AG04449 (cell line): ENCODE measurements at regions not wholly inside any gene's neighbourhood (a gene's known extent, or its start where the extent isn't known, plus 50 kb on each side); places are given as distances from the start of the nearest gene placed in this dataset.

Experiments
- CTCF ChIA-PET: fragments of 350-600 bp; formaldehyde crosslinking; extraction: SDS; loops from one replicate; lab custom pipeline; 2021; ENCODE audit warnings: antibody characterized with exemption; lab: Yijun Ruan, JAX
- POLR2A ChIA-PET: fragments of 400-600, 350-600 bp; formaldehyde crosslinking; extraction: SDS; loops from one replicate; lab custom pipeline; 2020; ENCODE audit warnings: antibody characterized with exemption, inconsistent platforms; lab: Yijun Ruan, JAX
- DNase-seq: peaks from one replicate; pipeline ENCODE4 v3.0.0-alpha.2; 2010; ENCODE audit warnings: low read depth, low spot score
- H3K4me3 ChIP-seq: 2 replicates; pipeline ENCODE4 v1.5.1; 2011; ENCODE audit warnings: low read depth, mild to moderate bottlenecking, control low read depth, low read length
- CTCF ChIP-seq: IDR thresholded peaks from one replicate; pipeline ENCODE4 v1.5.1; 2011; ENCODE audit warnings: mild to moderate bottlenecking, moderate library complexity, low read length, control low read depth, inconsistent platforms; ENCODE audit not compliant: insufficient read depth; ENCODE audit errors: missing control alignments

DNA sequence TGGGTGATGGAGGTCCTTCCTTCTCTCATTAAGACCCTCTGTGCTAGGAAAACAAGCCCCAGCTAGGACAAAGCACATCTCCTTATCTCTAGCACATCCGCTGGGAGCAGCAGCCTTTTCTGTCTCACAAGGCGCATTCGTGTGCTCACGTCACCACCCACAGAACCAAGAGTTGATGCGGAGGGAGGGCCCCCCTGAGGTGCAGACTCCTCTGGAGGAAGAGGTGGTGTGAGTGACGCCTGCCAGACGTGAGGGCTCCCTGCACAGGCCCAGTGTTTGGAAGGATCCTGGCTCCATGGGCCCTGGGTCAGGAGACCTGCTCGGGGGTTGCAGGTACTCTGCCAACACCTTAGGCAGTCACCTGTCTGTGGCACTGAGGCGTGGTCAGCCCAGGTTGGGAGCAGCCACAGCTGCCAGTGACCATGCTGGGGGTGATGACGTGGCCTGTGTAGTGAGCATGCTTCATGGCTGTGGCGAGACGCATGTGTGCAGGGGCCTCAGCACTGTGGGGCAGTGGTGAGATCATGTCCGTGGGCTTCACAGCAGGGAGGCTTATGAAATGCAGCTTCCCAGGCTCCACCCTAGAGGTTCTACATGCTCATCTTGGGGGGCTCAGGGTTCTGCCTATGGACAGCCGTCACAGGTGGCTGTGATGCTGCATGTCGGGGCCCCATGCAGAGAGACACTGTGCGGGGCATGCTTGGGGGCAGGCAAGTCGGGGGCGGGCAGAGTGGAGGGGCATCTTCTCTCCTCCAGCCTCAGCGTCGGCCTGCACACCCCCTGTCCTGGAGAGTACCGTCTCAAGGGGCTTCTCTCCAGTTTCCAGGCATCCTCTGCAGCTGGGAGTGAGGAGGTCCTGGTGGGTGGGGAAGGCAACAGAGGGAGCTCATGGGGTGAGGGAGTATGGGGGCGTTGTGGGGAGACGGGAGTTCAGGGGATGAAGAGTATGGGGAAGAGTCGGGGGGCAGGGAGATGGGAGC lies 56.2 kb upstream of the DPYSL4 start:
- no peak for DNase-seq
- CTCF ChIA-PET: interaction anchor here (1.2 to 2.4 kb wide), 2 partner anchors 12 kb away, joined by 3 to 8 read pairs; no protein-coding TSS in a partner anchor
- POLR2A ChIA-PET: no interaction called here

GRCh38 chr10:132131581-132132420 lies 54.9 kb upstream of the DPYSL4 start:
- no peak overlapping the region for H3K4me3 ChIP-seq
- CTCF ChIA-PET: interaction anchor here (2.4 kb wide), 1 partner anchor 11 kb away, joined by 8 read pairs; no protein-coding TSS in a partner anchor
- no peak for TF ChIP-seq CTCF
- POLR2A ChIA-PET: no interaction called here
- no peak for DNase-seq

More for the DNA sequence above, 56.2 kb upstream of the DPYSL4 start:
- H3K4me3 ChIP-seq: no peak overlapping the region
- no peak for TF ChIP-seq CTCF

- no peak overlapping the region for H3K4me3 ChIP-seq
- ChIA-PET POLR2A (no interaction called here), CTCF (interaction anchor here (2.4 kb wide), 1 partner anchor 10 kb away, joined by 8 read pairs; no protein-coding TSS in a partner anchor)
- no peak for DNase-seq
- TF ChIP-seq CTCF: no peak
Measured at GRCh38 chr10:132132421-132132841, 54.3 kb upstream of the DPYSL4 start.

- CTCF ChIA-PET: interaction anchor here (2.4 kb wide), 1 partner anchor 10 kb away, joined by 8 read pairs; no protein-coding TSS in a partner anchor
- POLR2A ChIA-PET: no interaction called here
- no peak for TF ChIP-seq CTCF
- DNase-seq: no peak
- no peak overlapping the region for H3K4me3 ChIP-seq
Measured at GRCh38 chr10:132133005-132133404, 53.7 kb upstream of the DPYSL4 start.

- DNase-seq: no peak
- POLR2A ChIA-PET: no interaction called here
- CTCF ChIA-PET: interaction anchor here (0.9 to 2.4 kb wide), 2 partner anchors 9 kb away, joined by 6 to 8 read pairs; no protein-coding TSS in a partner anchor
- H3K4me3 ChIP-seq: no peak overlapping the region
- TF ChIP-seq CTCF: no peak
Measured at GRCh38 chr10:132133449-132134240, 53.1 kb upstream of the DPYSL4 start.
